ENCODE measurements at regions not wholly inside any gene's neighbourhood (a gene's known extent, or its start where the extent isn't known, plus 50 kb on each side); places are given as distances from the start of the nearest gene placed in this dataset.

DNA sequence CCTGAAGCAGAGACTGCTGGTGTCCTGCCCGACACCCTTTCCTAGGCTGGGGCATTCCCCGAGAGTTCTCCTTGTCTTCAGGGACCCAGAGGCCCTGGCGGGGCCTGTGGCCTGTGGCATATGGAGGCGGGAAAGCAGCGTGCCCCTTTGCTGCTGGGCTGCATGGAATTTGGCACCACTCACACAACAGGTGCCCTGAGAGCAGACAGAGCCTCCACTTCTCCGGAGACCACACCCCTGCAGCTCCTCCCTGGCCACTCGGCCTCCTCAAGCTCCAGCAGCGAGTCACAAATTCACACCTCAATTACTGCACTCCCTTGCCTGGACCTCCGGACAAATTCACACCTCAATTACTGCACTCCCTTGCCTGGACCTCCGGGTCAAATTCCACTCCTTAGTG lies 1375.2 kb downstream of the TBC1D22A start:
- TF ChIP-seq, protein P1, sequence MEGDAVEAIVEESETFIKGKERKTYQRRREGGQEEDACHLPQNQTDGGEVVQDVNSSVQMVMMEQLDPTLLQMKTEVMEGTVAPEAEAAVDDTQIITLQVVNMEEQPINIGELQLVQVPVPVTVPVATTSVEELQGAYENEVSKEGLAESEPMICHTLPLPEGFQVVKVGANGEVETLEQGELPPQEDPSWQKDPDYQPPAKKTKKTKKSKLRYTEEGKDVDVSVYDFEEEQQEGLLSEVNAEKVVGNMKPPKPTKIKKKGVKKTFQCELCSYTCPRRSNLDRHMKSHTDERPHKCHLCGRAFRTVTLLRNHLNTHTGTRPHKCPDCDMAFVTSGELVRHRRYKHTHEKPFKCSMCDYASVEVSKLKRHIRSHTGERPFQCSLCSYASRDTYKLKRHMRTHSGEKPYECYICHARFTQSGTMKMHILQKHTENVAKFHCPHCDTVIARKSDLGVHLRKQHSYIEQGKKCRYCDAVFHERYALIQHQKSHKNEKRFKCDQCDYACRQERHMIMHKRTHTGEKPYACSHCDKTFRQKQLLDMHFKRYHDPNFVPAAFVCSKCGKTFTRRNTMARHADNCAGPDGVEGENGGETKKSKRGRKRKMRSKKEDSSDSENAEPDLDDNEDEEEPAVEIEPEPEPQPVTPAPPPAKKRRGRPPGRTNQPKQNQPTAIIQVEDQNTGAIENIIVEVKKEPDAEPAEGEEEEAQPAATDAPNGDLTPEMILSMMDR (IDR thresholded peaks at IDR 0.05; ENCODE audit: insufficient read depth, low read length), result no peak
- no peak for TF ChIP-seq POLR2AphosphoS5 (IDR thresholded peaks at IDR 0.05; ENCODE audit: low read depth)
- TF ChIP-seq, protein P2, sequence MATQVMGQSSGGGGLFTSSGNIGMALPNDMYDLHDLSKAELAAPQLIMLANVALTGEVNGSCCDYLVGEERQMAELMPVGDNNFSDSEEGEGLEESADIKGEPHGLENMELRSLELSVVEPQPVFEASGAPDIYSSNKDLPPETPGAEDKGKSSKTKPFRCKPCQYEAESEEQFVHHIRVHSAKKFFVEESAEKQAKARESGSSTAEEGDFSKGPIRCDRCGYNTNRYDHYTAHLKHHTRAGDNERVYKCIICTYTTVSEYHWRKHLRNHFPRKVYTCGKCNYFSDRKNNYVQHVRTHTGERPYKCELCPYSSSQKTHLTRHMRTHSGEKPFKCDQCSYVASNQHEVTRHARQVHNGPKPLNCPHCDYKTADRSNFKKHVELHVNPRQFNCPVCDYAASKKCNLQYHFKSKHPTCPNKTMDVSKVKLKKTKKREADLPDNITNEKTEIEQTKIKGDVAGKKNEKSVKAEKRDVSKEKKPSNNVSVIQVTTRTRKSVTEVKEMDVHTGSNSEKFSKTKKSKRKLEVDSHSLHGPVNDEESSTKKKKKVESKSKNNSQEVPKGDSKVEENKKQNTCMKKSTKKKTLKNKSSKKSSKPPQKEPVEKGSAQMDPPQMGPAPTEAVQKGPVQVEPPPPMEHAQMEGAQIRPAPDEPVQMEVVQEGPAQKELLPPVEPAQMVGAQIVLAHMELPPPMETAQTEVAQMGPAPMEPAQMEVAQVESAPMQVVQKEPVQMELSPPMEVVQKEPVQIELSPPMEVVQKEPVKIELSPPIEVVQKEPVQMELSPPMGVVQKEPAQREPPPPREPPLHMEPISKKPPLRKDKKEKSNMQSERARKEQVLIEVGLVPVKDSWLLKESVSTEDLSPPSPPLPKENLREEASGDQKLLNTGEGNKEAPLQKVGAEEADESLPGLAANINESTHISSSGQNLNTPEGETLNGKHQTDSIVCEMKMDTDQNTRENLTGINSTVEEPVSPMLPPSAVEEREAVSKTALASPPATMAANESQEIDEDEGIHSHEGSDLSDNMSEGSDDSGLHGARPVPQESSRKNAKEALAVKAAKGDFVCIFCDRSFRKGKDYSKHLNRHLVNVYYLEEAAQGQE (IDR thresholded peaks at IDR 0.05; ENCODE audit: insufficient replicate concordance, low read depth), result no peak

Measured in HL-60 (cell line).